ENCODE measurements at regions not wholly inside any gene's neighbourhood (a gene's known extent, or its start where the extent isn't known, plus 50 kb on each side); places are given as distances from the start of the nearest gene placed in this dataset.

GRCh38 chr6:93858213-93858612 is 438.9 kb upstream of the EPHA7 start:
- H3K79me2 ChIP-seq (ENCODE audit: control insufficient read depth, insufficient read depth, low read length) = no peaks in the 10 kb centered on the region
- no peaks in the 10 kb centered on the region for H3K9me1 ChIP-seq (ENCODE audit: control insufficient read depth, extremely low read depth, insufficient read depth, low read length)
- H3K4me2 ChIP-seq (ENCODE audit: control insufficient read depth, extremely low read depth, insufficient read depth, low read depth, low read length) = no peak overlapping the region
- FAIRE-seq = no peak
- H3K27ac ChIP-seq (ENCODE audit: control insufficient read depth, insufficient read depth, low read length) = no peak overlapping the region
- H3K4me1 ChIP-seq (ENCODE audit: control insufficient read depth, extremely low read depth, insufficient read depth, low read length) = no peaks in the 10 kb centered on the region
- H3K36me3 ChIP-seq (ENCODE audit: control insufficient read depth in 2 of 2, extremely low read depth in 1 of 2, insufficient read depth in 2 of 2, low read length in 2 of 2) = no peaks in the 10 kb centered on the region
- H4K20me1 ChIP-seq (ENCODE audit: control insufficient read depth, extremely low read depth, insufficient read depth, low read length) = no peaks in the 10 kb centered on the region
- TF ChIP-seq EZH2 (IDR thresholded peaks at IDR 0.05; ENCODE audit: low read length) = no peak
- TF ChIP-seq CTCF (optimal IDR thresholded peaks at IDR 0.05 in 1 of 3, IDR thresholded peaks at IDR 0.05 in 1 of 3, conservative IDR thresholded peaks at IDR 0.05 in 1 of 3; ENCODE audit: extremely low read depth in 1 of 3, insufficient read depth in 2 of 3, low read length in 3 of 3) = no peak
- no peak overlapping the region for H2AFZ ChIP-seq (ENCODE audit: control insufficient read depth, low read length)
- DNase-seq (ENCODE audit: low read depth, low spot score) = no peak
- dilution Hi-C loops (cut with MboI; ENCODE audit: extremely low pct_ligation_motif_present, low sequenced_read_pairs) = no loop called here
- no peak overlapping the region for H3K4me3 ChIP-seq (ENCODE audit: control insufficient read depth in 2 of 3, extremely low read depth in 1 of 3, insufficient read depth in 2 of 3, low read depth in 1 of 3, low read length in 3 of 3)
- H3K27me3 ChIP-seq (ENCODE audit: control insufficient read depth, extremely low read depth, insufficient read depth, low read length) = no peaks in the 10 kb centered on the region
- no peak overlapping the region for H3K9ac ChIP-seq (ENCODE audit: control insufficient read depth, extremely low read depth, insufficient read depth, low read length)
- H3K9me3 ChIP-seq (ENCODE audit: control insufficient read depth, low read depth, low read length) = no peaks in the 10 kb centered on the region

- Histone ChIP-seq H3K4me3 (ENCODE audit: control insufficient read depth in 2 of 3, extremely low read depth in 1 of 3, insufficient read depth in 2 of 3, low read depth in 1 of 3, low read length in 3 of 3) (no peak overlapping the region), H3K27ac (ENCODE audit: control insufficient read depth, insufficient read depth, low read length) (no peak overlapping the region), H3K9me1 (ENCODE audit: control insufficient read depth, extremely low read depth, insufficient read depth, low read length) (no peaks in the 10 kb centered on the region), H3K36me3 (ENCODE audit: control insufficient read depth in 2 of 2, extremely low read depth in 1 of 2, insufficient read depth in 2 of 2, low read length in 2 of 2) (no peaks in the 10 kb centered on the region), H3K4me1 (ENCODE audit: control insufficient read depth, extremely low read depth, insufficient read depth, low read length) (no peaks in the 10 kb centered on the region), H2AFZ (ENCODE audit: control insufficient read depth, low read length) (no peak overlapping the region), H3K4me2 (ENCODE audit: control insufficient read depth, extremely low read depth, insufficient read depth, low read depth, low read length) (no peak overlapping the region), H3K79me2 (ENCODE audit: control insufficient read depth, insufficient read depth, low read length) (no peaks in the 10 kb centered on the region), H3K9me3 (ENCODE audit: control insufficient read depth, low read depth, low read length) (no peaks in the 10 kb centered on the region), H3K9ac (ENCODE audit: control insufficient read depth, extremely low read depth, insufficient read depth, low read length) (no peak overlapping the region), H4K20me1 (ENCODE audit: control insufficient read depth, extremely low read depth, insufficient read depth, low read length) (no peaks in the 10 kb centered on the region), H3K27me3 (ENCODE audit: control insufficient read depth, extremely low read depth, insufficient read depth, low read length) (no peaks in the 10 kb centered on the region)
- TF ChIP-seq CTCF (optimal IDR thresholded peaks at IDR 0.05 in 1 of 3, IDR thresholded peaks at IDR 0.05 in 1 of 3, conservative IDR thresholded peaks at IDR 0.05 in 1 of 3; ENCODE audit: extremely low read depth in 1 of 3, insufficient read depth in 2 of 3, low read length in 3 of 3) = no peak
- DNase-seq (ENCODE audit: low read depth, low spot score) (no peak), FAIRE-seq (no peak)
- dilution Hi-C loops (cut with MboI; ENCODE audit: extremely low pct_ligation_motif_present, low sequenced_read_pairs) = no loop called here
Measured at GRCh38 chr6:93849857-93850256, 430.5 kb upstream of the EPHA7 start.
